ENCODE measurements at regions not wholly inside any gene's neighbourhood (a gene's known extent, or its start where the extent isn't known, plus 50 kb on each side); places are given as distances from the start of the nearest gene placed in this dataset.
"Not testable (repeated sequence)": the region's sequence is repeated elsewhere in the genome, so short reads cannot be mapped to it uniquely, and the experiment has no call there.

DNA sequence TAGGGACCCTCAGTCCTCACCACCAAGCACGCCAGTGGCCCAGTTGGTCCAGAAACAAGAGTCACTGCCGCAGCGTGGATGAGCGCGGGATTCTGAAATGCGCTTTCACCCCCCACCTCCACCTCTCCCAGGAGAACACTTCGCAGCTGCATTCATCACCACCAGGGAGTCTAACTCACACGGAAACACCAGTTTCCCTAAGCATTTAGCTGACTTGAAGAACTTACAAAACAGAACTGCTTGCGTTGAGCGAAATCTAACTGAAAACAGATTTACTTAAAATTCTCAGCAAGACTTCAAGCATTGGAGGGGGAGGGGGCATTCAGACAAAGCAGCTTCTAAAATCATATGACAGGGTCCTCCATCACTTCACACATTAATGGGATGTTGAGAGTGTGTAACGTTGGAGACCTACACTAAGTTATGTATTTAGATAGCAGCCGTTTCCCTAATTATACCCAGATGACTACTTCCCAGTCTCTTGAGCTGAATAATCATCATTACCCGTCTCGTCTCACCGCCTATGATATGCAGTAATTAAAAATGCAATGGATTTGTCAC lies 258.2 kb upstream of the IRS2 start:
- DNase-seq = no peak

DNA sequence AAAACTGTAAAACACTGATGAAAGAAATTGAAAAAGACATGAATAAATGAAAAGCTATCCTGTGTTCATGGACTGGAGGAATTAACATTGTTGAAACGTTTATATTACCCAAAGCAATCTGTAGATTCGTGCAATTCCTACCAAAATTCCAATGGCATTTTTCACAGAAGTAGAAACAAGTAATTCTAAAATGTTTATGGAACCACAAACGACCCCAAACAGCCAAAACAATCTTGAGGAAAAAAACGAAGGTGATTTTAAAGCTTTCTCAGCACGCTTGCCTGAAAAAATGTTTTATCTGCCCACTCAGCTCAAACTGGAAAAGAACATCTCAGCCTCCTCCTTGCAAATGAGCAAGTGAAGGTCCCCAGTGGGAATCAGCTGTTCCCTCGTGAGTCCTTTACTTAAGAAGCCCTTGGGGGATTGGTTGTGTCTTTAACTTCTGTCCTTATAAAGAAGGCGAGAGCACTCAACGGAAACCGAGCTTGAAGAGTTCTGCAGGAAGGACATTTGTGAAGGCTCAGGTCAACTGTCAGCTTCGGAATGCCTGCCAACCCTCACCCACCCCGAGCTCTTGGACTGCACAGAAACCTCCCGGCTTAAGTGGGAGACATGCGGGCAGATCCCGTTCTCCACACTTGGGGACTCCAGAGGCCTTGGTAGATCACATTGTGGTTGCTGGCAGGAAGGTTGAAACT lies 256.0 kb upstream of the IRS2 start:
- no peak for DNase-seq

DNA sequence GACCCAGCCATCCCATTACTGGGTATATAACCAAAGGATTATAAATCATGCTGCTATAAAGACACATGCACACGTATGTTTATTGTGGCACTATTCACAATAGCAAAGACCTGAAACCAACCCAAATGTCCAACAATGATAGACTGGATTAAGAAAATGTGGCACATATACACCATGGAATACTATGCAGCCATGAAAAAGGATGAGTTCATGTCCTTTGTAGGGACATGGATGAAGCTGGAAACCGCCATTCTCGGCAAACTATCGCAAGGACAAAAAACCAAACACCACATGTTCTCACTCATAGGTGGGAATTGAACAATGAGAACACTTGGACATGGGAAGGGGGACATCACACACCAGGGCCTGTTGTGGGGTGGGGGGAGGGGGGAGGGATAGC lies 255.3 kb upstream of the IRS2 start:
- not testable (repeated sequence) for DNase-seq

DNA sequence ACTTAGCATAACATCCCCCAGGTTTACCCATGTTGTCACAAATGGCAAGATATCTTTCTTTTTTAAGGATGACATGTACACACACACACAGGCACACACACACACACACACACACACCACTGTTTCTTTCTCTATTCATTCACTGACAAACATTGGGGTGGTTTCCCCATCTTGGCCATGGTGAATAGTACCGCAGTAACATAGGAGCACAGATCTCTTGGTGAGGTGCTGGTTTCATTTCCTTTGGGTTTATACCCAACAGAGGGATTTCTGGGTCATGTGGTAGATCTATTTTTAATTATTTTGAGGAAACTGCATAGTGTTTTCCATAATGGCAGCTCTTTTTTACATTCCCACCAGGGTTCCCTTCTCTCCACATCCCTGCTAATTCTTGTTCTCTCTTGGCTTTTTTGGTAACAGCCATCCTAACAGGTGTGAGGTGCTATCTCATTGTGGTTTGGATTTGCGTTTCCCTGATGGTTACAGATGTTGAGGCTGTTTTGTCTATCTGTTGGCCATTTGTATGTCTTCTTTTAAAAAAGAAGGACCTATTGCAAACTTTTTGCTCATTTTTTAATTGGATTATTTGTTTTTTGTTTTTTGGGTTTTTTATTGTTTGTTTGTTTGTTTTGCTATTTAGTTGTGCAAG lies 251.7 kb upstream of the IRS2 start:
- no peak for DNase-seq

- DNase-seq = no peak
Observed at GRCh38 chr13:110036060-110036459, 249.7 kb upstream of the IRS2 start.

- DNase-seq = no peak
Observed at GRCh38 chr13:110034031-110034549, 247.7 kb upstream of the IRS2 start.

DNA sequence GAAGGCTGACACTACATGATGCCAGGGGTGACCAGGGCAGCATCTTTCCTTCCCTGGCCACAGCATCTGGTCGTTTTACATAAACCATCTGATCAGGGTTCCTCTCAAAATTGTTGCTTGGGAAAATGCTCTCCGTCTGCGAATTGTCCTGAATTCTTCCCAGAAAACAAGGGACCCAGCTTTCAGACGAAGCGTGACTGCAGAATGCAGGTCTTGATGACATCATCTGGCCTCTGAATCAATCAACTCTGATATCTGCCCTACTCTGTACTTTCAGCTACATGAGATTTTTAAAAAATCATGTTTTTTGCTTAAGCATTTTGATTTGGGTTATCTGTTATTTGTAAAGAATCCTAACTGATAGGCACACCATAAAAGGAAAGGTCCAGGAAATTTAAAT lies 246.6 kb upstream of the IRS2 start:
- no peak for DNase-seq

DNA sequence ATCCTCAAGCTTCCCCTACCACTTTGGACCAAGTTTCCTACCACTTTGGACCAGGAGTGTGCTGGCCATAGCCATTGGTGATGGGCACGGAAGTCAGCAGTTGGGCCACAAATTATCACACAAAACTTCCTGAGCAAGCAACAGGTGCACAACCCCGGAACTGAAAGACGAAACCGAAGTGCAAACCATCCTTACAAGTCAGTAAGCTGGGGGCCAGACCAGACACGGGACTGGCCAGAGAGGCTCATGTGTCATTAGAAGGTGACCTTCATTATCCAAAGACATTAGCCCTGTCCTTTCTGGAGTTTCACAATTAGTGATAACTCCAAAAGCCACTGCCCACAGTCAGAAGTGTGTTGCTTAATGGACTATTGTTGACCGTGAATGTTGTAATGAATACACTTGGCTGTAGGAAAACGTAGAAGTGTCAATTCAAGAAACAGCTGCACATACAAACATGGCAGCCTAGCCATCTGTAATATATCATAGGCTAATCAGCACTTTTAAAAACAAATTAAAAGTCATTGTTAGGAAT lies 244.1 kb upstream of the IRS2 start:
- no peak for DNase-seq

DNA sequence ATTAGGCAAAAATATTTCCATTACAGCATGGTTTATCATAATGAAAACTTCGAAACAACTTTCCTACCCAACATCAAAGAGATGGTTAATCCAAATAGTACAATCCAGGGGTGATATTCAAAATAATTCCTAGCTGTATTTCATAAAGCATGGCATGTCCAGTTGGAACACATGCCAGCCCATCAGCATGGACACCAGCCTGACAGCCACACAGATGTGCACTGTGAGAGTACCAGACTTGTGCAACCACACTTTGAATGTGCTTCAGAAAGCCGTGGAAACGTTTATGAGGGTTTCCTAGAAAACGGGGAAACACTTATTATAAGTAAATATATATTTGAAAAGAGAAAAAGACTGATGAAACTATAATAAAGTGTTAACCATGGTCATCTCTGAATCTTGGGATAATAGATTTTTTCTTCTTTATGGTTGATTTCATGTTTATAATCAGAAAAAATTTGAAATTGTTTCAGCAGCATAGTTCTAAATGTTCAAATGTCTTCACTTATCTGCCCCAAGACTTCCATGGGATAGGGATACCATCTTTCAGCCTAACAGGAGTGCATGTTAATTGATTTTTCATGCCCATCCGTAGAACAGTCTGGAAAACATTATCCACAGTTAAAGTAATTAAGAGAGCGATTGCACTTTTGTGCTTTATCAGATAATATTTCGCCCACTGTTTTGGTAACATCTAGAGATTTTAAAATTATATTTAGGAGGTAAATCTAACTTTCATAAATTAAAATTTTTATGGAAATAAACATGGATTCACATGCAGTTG lies 242.6 kb upstream of the IRS2 start:
- DNase-seq = no peak

DNA sequence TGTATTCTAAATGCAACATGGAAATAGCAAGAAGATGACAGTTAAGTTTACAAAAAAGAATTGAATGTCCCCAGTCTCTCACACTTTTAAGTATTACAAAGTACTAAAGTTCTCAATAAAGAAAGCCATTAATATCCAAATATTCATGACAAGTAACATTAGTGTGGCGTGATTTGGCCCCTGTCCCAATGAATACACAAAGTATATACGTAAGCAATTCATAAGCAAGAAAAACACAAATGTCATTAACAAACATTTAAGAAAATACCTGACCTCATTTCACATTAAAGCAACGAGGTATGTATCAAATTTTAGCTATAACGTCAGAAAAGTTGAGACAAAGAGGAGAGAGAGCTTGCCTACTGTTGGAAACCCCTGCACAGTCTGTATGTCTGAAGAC lies 241.9 kb upstream of the IRS2 start:
- DNase-seq = no peak

DNA sequence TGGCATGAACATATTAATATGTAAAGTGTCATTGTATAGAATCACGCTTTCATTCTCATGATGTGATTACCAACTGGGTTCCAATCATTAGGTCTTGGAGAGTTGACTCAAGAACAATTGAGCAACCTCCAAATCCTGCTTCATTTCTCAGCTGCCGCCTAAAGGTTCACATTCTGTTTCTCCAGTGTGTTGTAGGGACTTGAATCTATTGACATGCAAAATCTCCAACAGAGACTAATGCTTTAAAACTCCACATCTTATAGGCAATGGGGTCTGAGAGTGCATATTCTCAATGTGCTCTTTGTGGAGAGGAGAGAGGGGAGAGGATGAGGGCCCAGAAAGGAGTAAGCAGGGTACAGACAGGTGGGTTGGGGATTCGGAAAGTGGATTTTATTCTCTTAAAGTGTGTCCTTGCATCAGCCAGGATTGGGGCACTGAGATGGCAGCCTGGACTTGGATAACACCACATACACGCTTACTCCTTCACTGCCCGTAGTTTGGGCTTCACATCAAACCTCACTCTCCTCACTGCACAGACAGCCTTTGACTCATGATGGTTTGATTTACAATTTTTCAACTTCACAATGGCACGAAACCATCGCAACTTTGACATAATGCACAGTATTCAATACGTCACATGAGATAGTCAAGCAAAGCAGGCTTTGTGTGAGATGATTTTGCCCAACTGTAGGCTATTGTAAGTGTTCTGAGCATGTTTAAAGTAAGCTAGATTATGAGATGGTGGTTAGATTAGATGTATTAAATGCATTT lies 241.3 kb upstream of the IRS2 start:
- no peak for DNase-seq

- no peak for DNase-seq
Observed at GRCh38 chr13:110024645-110024980, 238.2 kb upstream of the IRS2 start.

DNA sequence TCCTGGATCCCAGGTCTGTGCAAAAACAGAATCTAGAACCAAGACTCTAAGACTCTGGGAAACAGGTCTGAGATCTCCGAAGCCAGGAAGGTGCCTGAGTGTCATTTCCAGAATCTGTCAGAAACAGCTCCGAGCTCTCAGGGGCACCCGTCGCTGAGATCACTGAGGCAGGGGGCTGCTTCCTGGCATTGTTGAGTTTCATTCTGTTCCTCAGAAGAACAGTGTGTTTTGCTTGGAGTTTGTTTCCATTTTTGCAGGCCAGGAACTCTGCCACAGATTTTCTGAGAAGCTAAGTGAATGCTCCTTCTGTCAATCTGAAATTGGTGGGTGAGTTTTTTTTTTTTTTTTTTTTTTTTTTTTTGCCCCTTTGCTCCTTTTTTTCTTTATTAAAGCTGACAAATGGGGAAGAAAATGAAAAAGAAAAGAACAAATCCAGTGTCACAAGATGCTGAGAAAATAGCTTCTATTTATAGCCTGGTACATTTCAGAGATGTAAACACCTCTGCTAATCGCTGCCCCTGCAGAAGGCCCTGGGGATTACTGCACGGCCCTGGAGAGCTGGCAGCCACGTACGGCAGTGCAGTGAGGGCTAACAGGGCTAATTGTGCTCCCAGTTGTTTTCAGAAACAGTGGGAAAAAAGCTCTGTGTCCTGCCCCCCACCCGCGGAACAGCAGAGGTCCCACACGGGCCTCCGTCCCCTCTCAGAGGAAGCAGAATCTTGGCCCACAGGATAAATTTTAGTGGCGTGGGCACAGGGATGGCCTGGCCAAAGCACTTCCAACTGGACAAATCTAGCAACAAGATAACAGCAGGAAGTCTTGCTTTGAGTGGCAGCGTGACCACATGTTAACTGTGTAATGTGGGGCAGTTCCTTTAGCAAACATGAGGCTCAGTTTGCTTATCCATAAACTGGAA lies 237.6 kb upstream of the IRS2 start:
- DNase-seq = no peak

- no peak for DNase-seq
Observed at GRCh38 chr13:110018009-110018408, 231.6 kb upstream of the IRS2 start.

DNA sequence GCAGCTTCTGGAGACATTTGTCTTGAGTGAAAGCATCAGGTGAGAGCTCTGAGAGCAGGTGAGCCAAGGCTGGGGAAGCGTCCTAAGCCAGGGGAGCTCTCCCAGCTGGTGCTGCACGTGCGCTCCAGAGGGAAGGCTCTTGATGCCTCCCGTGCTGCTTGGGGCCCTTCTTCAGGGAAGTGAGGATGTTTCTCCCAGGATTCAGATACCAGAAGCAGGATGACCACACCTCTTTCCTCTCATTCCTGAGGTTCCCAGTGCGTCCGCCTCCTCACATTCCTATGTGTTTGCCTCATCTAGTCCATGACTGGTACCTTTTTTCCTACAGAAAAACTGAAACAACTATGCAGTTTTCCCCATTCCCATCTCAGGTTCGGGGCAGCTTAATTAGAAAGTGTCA lies 231.0 kb upstream of the IRS2 start:
- DNase-seq = no peak

DNA sequence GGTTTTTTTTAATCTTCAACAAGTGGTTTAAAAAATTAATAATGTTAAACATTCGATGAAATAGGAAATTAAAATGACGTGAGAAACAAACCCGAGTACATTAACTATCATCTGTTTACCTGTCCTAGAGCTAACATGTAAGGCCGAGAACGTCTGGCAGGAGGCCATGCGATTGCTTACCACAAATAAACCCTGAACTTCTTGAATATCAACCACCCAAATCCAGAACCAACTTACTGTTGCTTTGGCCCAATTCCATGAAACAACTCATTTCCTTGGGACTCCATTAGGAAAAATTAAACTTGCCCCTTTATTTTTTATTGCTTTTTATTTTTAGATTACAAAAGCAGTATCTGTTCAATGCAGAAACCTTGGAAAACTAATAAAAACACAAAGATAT lies 228.9 kb upstream of the IRS2 start:
- no peak for DNase-seq

DNA sequence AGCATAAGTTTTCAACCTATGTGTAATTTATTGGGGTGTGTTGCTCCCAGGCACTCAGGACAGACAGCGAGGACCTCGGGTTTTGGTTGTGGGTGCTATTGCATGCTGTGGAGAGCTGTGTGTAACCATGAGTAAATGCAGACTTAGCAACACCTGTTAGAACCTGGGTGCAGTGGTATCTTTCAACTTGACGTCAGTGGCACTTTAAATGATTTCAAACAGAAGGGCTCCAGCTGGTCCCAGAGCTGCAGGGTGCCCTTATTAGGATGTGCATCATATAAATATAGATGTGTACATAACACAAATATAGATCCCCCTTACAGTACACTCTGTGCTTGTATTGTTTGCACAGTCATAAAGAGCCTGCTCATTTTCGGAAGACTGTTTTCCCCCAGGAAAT lies 228.3 kb upstream of the IRS2 start:
- DNase-seq = no peak

DNA sequence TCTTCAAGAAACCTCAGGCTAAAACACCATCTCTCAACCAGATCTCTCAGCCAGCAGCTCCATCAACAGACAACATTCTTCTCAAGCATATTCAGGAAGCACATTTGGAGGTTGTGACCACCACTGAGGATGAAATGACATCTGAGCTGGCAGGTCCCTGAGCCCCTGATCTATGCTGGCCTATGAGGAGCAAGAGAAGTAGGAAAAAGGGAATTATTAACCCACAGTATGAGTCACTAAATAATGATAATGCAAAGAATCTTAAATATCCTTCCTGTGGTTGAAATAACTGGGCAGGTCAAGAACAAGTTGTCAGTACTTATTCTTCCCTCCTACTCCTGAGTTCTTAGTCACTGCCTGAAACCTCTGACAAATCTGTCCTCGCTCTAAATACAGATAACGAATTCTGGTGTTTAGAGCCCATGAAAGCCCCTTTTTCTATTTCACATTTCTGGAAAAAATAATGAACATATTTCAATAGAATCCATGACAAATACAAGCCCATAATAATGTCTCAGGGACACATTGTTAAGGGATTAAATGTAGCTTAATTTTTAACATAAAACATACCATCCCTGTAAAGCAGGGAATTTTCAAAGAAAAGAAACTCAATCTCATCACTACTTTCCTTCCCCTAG lies 225.8 kb upstream of the IRS2 start:
- DNase-seq = no peak

DNA sequence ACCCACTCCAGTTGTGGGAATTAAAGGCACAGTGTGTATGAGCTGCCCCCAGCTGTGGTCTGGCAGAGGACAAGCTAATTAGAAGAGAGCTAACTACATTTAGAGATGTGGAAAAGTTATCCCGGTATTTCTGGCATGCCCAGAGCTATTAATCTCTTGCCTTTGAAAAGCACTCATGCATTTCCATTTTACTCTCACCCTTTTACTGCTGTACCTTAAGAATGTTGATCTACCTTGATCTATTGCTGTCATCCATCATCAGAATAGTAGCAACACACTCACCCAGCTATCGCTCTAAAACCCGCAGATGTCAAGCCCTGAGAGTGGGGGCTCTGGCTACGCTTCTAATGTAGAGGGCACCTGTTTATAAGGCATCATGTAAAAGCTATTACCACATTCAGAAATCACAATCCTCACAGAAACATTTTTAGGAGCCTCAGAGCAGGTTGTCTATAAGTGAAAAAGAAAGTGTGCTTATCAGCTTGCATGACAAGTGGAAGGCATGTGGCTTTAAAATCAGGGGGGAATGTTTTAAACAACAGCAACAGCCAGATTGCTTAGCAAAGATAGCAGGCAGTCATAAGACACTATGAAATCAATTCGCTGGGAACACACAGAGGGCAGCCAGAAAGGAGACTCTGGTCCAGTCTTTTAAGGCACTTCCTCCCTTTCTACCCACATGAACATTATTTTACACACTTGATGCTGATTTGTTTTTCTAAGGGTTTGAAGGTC lies 224.2 kb upstream of the IRS2 start:
- DNase-seq = no peak

- no peak for DNase-seq
Observed at GRCh38 chr13:110008816-110009215, 222.4 kb upstream of the IRS2 start.

All from CD4-positive, alpha-beta T cell treated with Interleukin-15 for 1 hour (primary cell).